SH-SY5Y (cell line): ENCODE measurements at regions not wholly inside any gene's neighbourhood (a gene's known extent, or its start where the extent isn't known, plus 50 kb on each side); places are given as distances from the start of the nearest gene placed in this dataset.

Experiments
- GATA2 ChIP-seq: IDR thresholded peaks from 2 replicates; pipeline ENCODE4 v1.6.1; 2011; ENCODE audit warnings: mild to moderate bottlenecking, low read depth, low read length
- GATA3 ChIP-seq: IDR thresholded peaks from 2 replicates; pipeline ENCODE4 v1.6.1; 2011; ENCODE audit warnings: low read depth, mild to moderate bottlenecking, low read length, moderate library complexity

GRCh38 chr7:24383055-24383454 lies 99.1 kb downstream of the NPY start:
- TF ChIP-seq GATA2 (no peak), GATA3 (no peak)
